ENCODE measurements at regions not wholly inside any gene's neighbourhood (a gene's known extent, or its start where the extent isn't known, plus 50 kb on each side); places are given as distances from the start of the nearest gene placed in this dataset.

DNA sequence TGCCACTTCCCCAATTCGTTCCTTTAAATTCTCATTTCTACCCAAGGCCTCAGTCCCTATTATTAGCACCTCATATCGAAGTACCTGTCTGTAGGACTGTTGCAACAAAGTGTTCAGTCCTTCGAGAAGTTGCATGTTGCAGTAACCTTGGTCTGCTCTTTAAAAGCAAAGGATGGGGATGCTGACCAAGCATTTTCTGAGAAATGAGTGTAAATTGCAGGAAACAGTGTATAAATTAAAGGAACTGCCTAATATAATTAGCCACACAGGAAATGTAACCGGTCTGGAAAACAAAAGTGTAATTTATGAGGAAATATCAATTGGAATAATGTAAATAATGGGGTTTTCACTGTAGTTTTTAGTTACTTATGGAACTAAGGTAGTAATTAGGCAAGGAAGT lies 261.9 kb upstream of the ARID1B start:
- TF ChIP-seq, protein P1, sequence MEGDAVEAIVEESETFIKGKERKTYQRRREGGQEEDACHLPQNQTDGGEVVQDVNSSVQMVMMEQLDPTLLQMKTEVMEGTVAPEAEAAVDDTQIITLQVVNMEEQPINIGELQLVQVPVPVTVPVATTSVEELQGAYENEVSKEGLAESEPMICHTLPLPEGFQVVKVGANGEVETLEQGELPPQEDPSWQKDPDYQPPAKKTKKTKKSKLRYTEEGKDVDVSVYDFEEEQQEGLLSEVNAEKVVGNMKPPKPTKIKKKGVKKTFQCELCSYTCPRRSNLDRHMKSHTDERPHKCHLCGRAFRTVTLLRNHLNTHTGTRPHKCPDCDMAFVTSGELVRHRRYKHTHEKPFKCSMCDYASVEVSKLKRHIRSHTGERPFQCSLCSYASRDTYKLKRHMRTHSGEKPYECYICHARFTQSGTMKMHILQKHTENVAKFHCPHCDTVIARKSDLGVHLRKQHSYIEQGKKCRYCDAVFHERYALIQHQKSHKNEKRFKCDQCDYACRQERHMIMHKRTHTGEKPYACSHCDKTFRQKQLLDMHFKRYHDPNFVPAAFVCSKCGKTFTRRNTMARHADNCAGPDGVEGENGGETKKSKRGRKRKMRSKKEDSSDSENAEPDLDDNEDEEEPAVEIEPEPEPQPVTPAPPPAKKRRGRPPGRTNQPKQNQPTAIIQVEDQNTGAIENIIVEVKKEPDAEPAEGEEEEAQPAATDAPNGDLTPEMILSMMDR (IDR thresholded peaks at IDR 0.05): no peak
- TF ChIP-seq POLR2A (IDR thresholded peaks at IDR 0.05) (no peak), POLR2AphosphoS5 (IDR thresholded peaks at IDR 0.05) (no peak), EP300 (IDR thresholded peaks at IDR 0.05; ENCODE audit: low read depth) (no peak)
